Panc1 (cell line): ENCODE measurements at regions not wholly inside any gene's neighbourhood (a gene's known extent, or its start where the extent isn't known, plus 50 kb on each side); places are given as distances from the start of the nearest gene placed in this dataset.

ENCODE experiments used
- CTCF ChIP-seq: fragments of 450-650 bp; IDR thresholded peaks from 2 replicates; pipeline ENCODE4 v1.5.1; 2017; ENCODE audit warnings: mild to moderate bottlenecking
- POLR2AphosphoS5 ChIP-seq: IDR thresholded peaks from 2 replicates; pipeline ENCODE4 v1.6.1; 2012; ENCODE audit warnings: mild to moderate bottlenecking, low read depth, low read length, moderate library complexity
- REST ChIP-seq, 2 experiments: IDR thresholded peaks; 2 replicates each; pipeline ENCODE4 v1.6.1; 2011 to 2012; ENCODE audit warnings: low read depth in 2 of 2, control low read depth in 1 of 2, low read length in 1 of 2, mild to moderate bottlenecking in 1 of 2, moderate library complexity in 1 of 2; ENCODE audit not compliant: insufficient read depth in 1 of 2
- SIN3A ChIP-seq: IDR thresholded peaks from 2 replicates; pipeline ENCODE4 v1.6.1; 2012; ENCODE audit warnings: low read depth, mild to moderate bottlenecking, low read length, moderate library complexity, borderline replicate concordance; ENCODE audit not compliant: insufficient read depth

GRCh38 chr4:3344596-3344995, 51.8 kb downstream of the RGS12 start:
- TF ChIP-seq CTCF (no peak), REST (IDR thresholded peaks at IDR 0.05; ENCODE audit: insufficient read depth in 1 of 2, low read depth in 2 of 2, low read length in 1 of 2) (no peak), SIN3A (no peak), POLR2AphosphoS5 (no peak)
